ENCODE measurements at regions not wholly inside any gene's neighbourhood (a gene's known extent, or its start where the extent isn't known, plus 50 kb on each side); places are given as distances from the start of the nearest gene placed in this dataset.

DNA sequence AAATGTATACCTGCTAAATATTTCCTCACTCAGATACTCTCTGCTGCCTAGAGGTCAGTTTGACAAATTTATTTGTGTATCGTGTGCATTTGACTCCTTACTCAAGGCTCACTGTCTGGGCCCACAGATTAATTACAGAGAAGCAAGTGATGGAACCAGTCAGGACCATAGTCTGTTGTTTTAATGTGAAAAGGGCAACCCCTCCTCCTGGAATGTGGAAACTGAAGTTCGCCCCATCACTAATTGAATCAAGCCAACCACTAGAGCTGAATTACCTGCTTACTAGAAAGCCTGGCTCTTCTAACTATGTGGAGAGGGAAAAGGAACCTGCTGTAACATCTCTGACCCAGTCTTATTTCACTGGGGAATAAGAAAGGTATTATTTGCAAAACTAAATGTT, 199.9 kb upstream of the KRR1 start:
- no peak for ATAC-seq
- TF ChIP-seq BACH2 (CRISPR knock-in tag; IDR thresholded peaks at IDR 0.05; ENCODE audit: borderline replicate concordance) (no peak), ISL1 (CRISPR knock-in tag; IDR thresholded peaks at IDR 0.05) (peak; percentile 45), POU6F1 (CRISPR knock-in tag; IDR thresholded peaks at IDR 0.05; ENCODE audit: borderline replicate concordance, low read depth) (no peak), TOX (CRISPR knock-in tag; IDR thresholded peaks at IDR 0.05; ENCODE audit: borderline replicate concordance) (no peak), ARNTL (CRISPR knock-in tag; IDR thresholded peaks at IDR 0.05; ENCODE audit: borderline replicate concordance, low read depth) (no peak), CSDC2 (CRISPR knock-in tag; IDR thresholded peaks at IDR 0.05) (no peak; the same call in 1 of the 2 replicates), ZFP30 (CRISPR knock-in tag; IDR thresholded peaks at IDR 0.05) (no peak), ZNF565 (CRISPR knock-in tag; conservative IDR thresholded peaks at IDR 0.05; ENCODE audit: low read depth) (no peak), OSR1 (CRISPR knock-in tag; IDR thresholded peaks at IDR 0.05) (no peak), SNAI2 (CRISPR knock-in tag; IDR thresholded peaks at IDR 0.05) (no peak), ESRRG (CRISPR knock-in tag; IDR thresholded peaks at IDR 0.05) (no peak), CSRNP3 (CRISPR knock-in tag; IDR thresholded peaks at IDR 0.05) (no peak), ZFP3 (CRISPR knock-in tag; IDR thresholded peaks at IDR 0.05) (no peak), RARB (CRISPR knock-in tag; IDR thresholded peaks at IDR 0.05) (no peak), TCF4 (CRISPR knock-in tag; IDR thresholded peaks at IDR 0.05; ENCODE audit: borderline replicate concordance) (no peak)
- TF ChIP-seq, protein P1, sequence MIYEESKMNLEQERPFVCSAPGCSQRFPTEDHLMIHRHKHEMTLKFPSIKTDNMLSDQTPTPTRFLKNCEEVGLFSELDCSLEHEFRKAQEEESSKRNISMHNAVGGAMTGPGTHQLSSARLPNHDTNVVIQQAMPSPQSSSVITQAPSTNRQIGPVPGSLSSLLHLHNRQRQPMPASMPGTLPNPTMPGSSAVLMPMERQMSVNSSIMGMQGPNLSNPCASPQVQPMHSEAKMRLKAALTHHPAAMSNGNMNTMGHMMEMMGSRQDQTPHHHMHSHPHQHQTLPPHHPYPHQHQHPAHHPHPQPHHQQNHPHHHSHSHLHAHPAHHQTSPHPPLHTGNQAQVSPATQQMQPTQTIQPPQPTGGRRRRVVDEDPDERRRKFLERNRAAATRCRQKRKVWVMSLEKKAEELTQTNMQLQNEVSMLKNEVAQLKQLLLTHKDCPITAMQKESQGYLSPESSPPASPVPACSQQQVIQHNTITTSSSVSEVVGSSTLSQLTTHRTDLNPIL (CRISPR knock-in tag; IDR thresholded peaks at IDR 0.05; ENCODE audit: low read depth): no peak
- TF ChIP-seq, protein P2, sequence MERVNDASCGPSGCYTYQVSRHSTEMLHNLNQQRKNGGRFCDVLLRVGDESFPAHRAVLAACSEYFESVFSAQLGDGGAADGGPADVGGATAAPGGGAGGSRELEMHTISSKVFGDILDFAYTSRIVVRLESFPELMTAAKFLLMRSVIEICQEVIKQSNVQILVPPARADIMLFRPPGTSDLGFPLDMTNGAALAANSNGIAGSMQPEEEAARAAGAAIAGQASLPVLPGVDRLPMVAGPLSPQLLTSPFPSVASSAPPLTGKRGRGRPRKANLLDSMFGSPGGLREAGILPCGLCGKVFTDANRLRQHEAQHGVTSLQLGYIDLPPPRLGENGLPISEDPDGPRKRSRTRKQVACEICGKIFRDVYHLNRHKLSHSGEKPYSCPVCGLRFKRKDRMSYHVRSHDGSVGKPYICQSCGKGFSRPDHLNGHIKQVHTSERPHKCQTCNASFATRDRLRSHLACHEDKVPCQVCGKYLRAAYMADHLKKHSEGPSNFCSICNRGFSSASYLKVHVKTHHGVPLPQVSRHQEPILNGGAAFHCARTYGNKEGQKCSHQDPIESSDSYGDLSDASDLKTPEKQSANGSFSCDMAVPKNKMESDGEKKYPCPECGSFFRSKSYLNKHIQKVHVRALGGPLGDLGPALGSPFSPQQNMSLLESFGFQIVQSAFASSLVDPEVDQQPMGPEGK (CRISPR knock-in tag; IDR thresholded peaks at IDR 0.05; ENCODE audit: borderline replicate concordance): peak; percentile 23; the same call in 1 of the 2 replicates
- TF ChIP-seq, protein P3, sequence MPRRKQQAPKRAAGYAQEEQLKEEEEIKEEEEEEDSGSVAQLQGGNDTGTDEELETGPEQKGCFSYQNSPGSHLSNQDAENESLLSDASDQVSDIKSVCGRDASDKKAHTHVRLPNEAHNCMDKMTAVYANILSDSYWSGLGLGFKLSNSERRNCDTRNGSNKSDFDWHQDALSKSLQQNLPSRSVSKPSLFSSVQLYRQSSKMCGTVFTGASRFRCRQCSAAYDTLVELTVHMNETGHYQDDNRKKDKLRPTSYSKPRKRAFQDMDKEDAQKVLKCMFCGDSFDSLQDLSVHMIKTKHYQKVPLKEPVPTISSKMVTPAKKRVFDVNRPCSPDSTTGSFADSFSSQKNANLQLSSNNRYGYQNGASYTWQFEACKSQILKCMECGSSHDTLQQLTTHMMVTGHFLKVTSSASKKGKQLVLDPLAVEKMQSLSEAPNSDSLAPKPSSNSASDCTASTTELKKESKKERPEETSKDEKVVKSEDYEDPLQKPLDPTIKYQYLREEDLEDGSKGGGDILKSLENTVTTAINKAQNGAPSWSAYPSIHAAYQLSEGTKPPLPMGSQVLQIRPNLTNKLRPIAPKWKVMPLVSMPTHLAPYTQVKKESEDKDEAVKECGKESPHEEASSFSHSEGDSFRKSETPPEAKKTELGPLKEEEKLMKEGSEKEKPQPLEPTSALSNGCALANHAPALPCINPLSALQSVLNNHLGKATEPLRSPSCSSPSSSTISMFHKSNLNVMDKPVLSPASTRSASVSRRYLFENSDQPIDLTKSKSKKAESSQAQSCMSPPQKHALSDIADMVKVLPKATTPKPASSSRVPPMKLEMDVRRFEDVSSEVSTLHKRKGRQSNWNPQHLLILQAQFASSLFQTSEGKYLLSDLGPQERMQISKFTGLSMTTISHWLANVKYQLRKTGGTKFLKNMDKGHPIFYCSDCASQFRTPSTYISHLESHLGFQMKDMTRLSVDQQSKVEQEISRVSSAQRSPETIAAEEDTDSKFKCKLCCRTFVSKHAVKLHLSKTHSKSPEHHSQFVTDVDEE (CRISPR knock-in tag; IDR thresholded peaks at IDR 0.05): no peak

DNA sequence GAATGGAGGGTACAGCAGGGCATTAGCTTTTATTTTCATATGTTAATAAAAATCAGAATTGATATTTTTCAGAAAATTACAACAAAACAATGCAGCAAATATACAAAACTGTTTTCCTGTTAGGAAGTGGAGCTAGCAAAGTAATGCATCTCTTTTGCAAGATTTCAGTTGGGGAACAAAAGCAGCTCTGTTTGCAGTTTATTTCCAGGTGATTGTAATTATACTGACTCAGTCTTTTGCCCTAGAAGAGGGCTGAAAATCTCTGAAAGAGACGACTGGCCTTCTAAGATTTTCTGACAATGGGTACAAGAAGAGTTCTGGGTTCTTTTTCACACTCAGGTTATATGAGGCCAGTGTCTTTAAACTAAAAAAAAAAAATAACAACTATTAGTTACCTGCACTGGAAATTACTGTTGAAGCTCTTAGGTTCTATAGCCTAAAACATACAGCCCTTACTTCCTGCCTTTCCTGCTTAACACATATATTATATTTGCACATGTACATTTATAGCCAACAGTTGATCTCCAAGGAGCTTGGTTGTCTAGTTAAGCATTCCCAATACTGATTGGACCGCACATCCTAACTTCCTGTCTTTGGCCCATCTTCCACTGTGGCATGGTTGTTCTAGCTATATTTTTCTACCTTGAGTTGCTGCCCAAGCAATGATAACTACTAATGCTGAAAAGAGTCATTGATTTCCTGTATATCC, 199.1 kb upstream of the KRR1 start:
- TF ChIP-seq BACH2 (CRISPR knock-in tag; IDR thresholded peaks at IDR 0.05; ENCODE audit: borderline replicate concordance): no peak
- TF ChIP-seq ESRRG (CRISPR knock-in tag; IDR thresholded peaks at IDR 0.05): no peak
- no peak for TF ChIP-seq TOX (CRISPR knock-in tag; IDR thresholded peaks at IDR 0.05; ENCODE audit: borderline replicate concordance)
- TF ChIP-seq, protein P3 (CRISPR knock-in tag; IDR thresholded peaks at IDR 0.05): no peak
- TF ChIP-seq OSR1 (CRISPR knock-in tag; IDR thresholded peaks at IDR 0.05): no peak
- TF ChIP-seq ZNF565 (CRISPR knock-in tag; conservative IDR thresholded peaks at IDR 0.05; ENCODE audit: low read depth): no peak
- TF ChIP-seq CSRNP3 (CRISPR knock-in tag; IDR thresholded peaks at IDR 0.05): no peak
- no peak for TF ChIP-seq CSDC2 (CRISPR knock-in tag; IDR thresholded peaks at IDR 0.05)
- TF ChIP-seq, protein P1 (CRISPR knock-in tag; IDR thresholded peaks at IDR 0.05; ENCODE audit: low read depth): no peak
- no peak for ATAC-seq

Data from SK-N-SH treated with all-trans-retinoic acid at 6 μM for 48 hours (cell line).